Loucy (cell line): ENCODE measurements at regions not wholly inside any gene's neighbourhood (a gene's known extent, or its start where the extent isn't known, plus 50 kb on each side); places are given as distances from the start of the nearest gene placed in this dataset.

ENCODE experiments used
- CTCF ChIP-seq: fragments of 200-600 bp; sonication (generic); conservative IDR thresholded peaks from 2 replicates; pipeline ENCODE4 v1.5.1; 2014; ENCODE audit warnings: mild to moderate bottlenecking, antibody characterized with exemption, low read length
- EZH2phosphoT487 ChIP-seq: fragments of 200-600 bp; IDR thresholded peaks from 2 replicates; pipeline ENCODE4 v1.6.1; 2018; ENCODE audit warnings: antibody characterized with exemption, mild to moderate bottlenecking, moderate library complexity, borderline replicate concordance

GRCh38 chr17:74085434-74085833, 118.0 kb upstream of the RPL38 start:
- peak; percentile 54 for TF ChIP-seq CTCF
- no peak for TF ChIP-seq EZH2phosphoT487
